Parathyroid adenoma (tissue), 2 donors: ENCODE measurements at regions not wholly inside any gene's neighbourhood (a gene's known extent, or its start where the extent isn't known, plus 50 kb on each side); places are given as distances from the start of the nearest gene placed in this dataset.

Experiments used
- H2AFZ ChIP-seq: fragments of 300-600 bp; sonication (generic); one replicate; pipeline ENCODE4 v1.7.0; 2017; ENCODE audit warnings: antibody characterized with exemption, mild to moderate bottlenecking
- H3K27ac ChIP-seq: fragments of 300-600 bp; sonication (generic); one replicate; pipeline ENCODE4 v1.7.0; 2017
- H3K27me3 ChIP-seq: fragments of 300-600 bp; sonication (generic); one replicate; pipeline ENCODE4 v1.7.0; 2017; ENCODE audit warnings: low read length; ENCODE audit not compliant: control insufficient read depth, insufficient read depth
- H3K36me3 ChIP-seq: fragments of 300-600 bp; sonication (generic); one replicate; pipeline ENCODE4 v1.7.0; 2017; ENCODE audit warnings: low read length; ENCODE audit not compliant: control insufficient read depth, insufficient read depth
- H3K4me1 ChIP-seq: fragments of 300-600 bp; sonication (generic); one replicate; pipeline ENCODE4 v1.7.0; 2017; ENCODE audit warnings: control low read depth
- H3K4me2 ChIP-seq: fragments of 300-600 bp; sonication (generic); one replicate; pipeline ENCODE4 v1.7.0; 2017; ENCODE audit warnings: low read length
- H3K4me3 ChIP-seq: fragments of 300-600 bp; sonication (generic); one replicate; pipeline ENCODE4 v1.7.0; 2017; ENCODE audit warnings: low read depth, low read length
- H3K79me2 ChIP-seq: fragments of 300-600 bp; sonication (generic); one replicate; pipeline ENCODE4 v1.7.0; 2017; ENCODE audit warnings: control low read depth
- H3K9ac ChIP-seq: fragments of 300-600 bp; sonication (generic); one replicate; pipeline ENCODE4 v1.7.0; 2017; ENCODE audit warnings: mild to moderate bottlenecking
- H3K9me3 ChIP-seq: fragments of 300-600 bp; sonication (generic); one replicate; pipeline ENCODE4 v1.7.0; 2017; ENCODE audit warnings: low read length; ENCODE audit not compliant: control insufficient read depth
- TF ChIP-seq, protein P1 (sequence below): fragments of 300-600 bp; sonication (generic); IDR thresholded peaks from one replicate; pipeline ENCODE4 v1.7.0; 2017; ENCODE audit warnings: antibody characterized with exemption, mild to moderate bottlenecking
- donor health status: primary hyperparathyroidism.

DNA sequence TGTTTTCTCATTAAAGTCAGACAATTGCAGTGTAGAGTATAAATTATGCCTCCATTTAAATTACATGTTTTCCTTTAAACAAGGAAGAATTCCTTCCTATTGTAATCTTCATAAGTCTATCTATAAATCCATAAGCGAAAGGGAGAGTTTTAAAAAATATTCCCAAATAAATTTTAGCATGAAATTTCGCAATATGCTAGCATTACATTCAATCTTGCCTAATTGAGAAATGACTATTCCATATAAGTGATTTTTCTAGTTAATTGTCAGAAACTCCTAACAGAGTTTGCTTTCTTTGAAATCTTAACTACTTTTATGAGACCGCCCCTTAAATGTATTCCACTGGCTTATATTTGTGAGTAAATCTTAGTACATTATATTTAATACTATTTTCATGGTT lies 133.1 kb upstream of the CRIM1 start:
- TF ChIP-seq, protein P1, sequence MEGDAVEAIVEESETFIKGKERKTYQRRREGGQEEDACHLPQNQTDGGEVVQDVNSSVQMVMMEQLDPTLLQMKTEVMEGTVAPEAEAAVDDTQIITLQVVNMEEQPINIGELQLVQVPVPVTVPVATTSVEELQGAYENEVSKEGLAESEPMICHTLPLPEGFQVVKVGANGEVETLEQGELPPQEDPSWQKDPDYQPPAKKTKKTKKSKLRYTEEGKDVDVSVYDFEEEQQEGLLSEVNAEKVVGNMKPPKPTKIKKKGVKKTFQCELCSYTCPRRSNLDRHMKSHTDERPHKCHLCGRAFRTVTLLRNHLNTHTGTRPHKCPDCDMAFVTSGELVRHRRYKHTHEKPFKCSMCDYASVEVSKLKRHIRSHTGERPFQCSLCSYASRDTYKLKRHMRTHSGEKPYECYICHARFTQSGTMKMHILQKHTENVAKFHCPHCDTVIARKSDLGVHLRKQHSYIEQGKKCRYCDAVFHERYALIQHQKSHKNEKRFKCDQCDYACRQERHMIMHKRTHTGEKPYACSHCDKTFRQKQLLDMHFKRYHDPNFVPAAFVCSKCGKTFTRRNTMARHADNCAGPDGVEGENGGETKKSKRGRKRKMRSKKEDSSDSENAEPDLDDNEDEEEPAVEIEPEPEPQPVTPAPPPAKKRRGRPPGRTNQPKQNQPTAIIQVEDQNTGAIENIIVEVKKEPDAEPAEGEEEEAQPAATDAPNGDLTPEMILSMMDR: no peak
- H3K4me2 ChIP-seq: no peak overlapping the region
- no peak overlapping the region for H3K27ac ChIP-seq
- no peaks in the 10 kb centered on the region for H3K79me2 ChIP-seq
- no peak overlapping the region for H2AFZ ChIP-seq
- no peaks in the 10 kb centered on the region for H3K36me3 ChIP-seq
- H3K4me1 ChIP-seq: no peaks in the 10 kb centered on the region
- H3K4me3 ChIP-seq: no peak overlapping the region
- H3K27me3 ChIP-seq: no peaks in the 10 kb centered on the region
- no peaks in the 10 kb centered on the region for H3K9me3 ChIP-seq
- H3K9ac ChIP-seq: no peak overlapping the region

DNA sequence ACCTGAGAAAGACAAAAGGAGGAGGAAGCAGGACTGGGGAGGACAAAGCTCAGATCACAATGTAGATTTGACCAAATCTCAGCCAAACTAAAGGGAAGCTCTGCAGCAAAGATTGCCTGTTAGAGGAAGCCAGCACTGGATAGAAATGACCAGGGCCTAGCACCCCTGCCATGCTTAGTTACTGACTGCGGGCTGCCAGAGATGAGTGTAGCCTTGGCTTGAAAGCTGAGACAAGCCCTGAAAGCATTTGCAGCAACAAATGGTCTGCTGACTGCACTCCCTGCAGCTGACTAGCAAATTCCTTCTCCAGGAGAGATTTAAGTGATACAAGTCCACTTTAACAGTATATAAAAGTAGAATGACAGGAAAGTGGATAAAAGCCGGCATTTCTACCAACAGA lies 140.9 kb upstream of the CRIM1 start:
- Histone ChIP-seq H3K79me2 (no peaks in the 10 kb centered on the region), H3K4me1 (no peaks in the 10 kb centered on the region), H2AFZ (no peak overlapping the region), H3K36me3 (no peaks in the 10 kb centered on the region), H3K4me3 (no peak overlapping the region), H3K27ac (no peak overlapping the region), H3K27me3 (no peaks in the 10 kb centered on the region), H3K9me3 (no peaks in the 10 kb centered on the region), H3K4me2 (no peak overlapping the region), H3K9ac (no peak overlapping the region)
- TF ChIP-seq, protein P1: no peak

DNA sequence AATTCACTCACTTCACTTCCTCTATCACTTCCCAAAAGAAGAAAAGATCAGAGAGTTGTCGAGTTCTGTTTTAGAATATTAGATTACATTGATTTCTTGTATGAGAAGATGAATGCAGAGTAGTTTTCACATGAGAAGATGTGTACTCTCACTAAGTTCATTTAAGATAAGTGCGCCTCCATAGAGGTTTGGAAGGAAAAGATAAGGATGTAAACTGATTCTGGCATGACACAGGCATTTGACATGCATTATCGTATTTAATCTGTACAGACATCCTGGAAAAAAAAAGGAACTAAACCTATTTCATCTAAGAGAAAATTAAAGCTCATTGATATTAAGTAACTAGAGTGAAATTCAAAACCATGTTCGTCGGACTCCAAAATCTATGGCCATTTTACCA lies 152.2 kb upstream of the CRIM1 start:
- Histone ChIP-seq H3K36me3 (no peaks in the 10 kb centered on the region), H3K79me2 (no peaks in the 10 kb centered on the region), H3K4me1 (no peaks in the 10 kb centered on the region), H3K27me3 (no peaks in the 10 kb centered on the region), H3K27ac (no peak overlapping the region), H3K9me3 (no peaks in the 10 kb centered on the region), H3K4me2 (no peak overlapping the region), H3K9ac (no peak overlapping the region), H3K4me3 (no peak overlapping the region), H2AFZ (no peak overlapping the region)
- TF ChIP-seq, protein P1: no peak

DNA sequence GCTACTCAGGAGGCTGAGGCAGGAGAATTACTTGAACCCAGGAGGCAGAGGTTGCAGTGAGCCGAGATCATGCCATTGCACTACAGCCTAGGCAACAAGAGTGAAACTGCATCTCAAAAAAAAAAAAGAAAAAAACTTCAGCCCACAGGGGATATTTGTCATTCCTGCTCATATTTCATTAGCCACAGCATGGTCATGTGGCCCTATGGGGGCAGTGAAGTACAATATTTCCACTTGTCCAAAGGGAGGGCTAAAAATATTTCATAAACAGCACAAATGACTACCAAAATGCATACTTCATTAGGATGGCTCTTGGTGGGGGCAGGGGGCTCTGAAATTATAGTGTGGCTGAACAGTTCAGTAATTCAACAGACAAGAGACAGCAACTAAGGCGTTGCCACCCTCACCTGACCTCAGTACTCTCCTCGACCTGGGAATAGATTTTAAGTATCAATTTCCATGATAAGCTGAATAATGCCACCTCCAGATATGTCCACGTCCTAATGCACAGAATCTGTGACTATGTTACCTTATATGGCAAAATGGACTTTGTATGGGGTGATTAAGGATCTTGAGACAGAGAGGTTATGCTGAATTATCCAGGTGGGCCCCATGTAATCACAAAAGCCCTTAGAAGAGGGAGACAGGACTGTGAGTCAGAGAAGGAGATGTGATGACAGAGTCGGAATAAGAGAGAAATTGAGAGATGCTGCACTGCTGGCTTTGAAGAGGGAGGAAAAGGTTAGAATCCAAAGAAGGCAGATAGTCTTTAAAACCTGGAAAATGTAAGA lies 158.2 kb upstream of the CRIM1 start:
- Histone ChIP-seq H3K4me2 (no peak overlapping the region), H3K36me3 (no peaks in the 10 kb centered on the region), H3K27ac (no peak overlapping the region), H3K9me3 (no peaks in the 10 kb centered on the region), H3K79me2 (no peaks in the 10 kb centered on the region), H3K4me3 (no peak overlapping the region), H2AFZ (no peak overlapping the region), H3K9ac (no peak overlapping the region), H3K27me3 (no peaks in the 10 kb centered on the region), H3K4me1 (no peaks in the 10 kb centered on the region)
- TF ChIP-seq, protein P1: no peak

DNA sequence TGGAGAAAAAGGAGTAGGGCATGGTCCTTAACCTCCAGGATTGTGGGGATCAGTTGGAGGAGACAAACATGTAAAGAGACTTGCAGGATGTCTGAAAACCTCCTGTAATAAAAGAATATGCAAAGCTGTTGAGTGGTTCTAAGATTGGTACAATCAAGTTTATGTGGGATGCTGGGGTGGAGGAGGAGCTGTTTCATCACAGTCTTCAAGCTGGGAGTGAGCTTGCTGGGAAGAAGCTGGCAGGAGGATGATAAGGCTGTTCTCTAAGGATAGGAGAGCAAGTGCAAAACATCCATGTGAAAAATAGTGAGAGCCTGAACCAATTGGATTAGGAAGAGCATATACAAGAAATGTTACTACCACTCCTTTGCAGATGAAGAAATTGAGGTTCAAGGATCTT lies 161.9 kb upstream of the CRIM1 start:
- H3K79me2 ChIP-seq: no peaks in the 10 kb centered on the region
- no peak overlapping the region for H3K4me2 ChIP-seq
- no peak overlapping the region for H3K4me3 ChIP-seq
- no peak overlapping the region for H2AFZ ChIP-seq
- no peak overlapping the region for H3K9ac ChIP-seq
- TF ChIP-seq, protein P1: no peak
- no peaks in the 10 kb centered on the region for H3K4me1 ChIP-seq
- H3K9me3 ChIP-seq: no peaks in the 10 kb centered on the region
- no peaks in the 10 kb centered on the region for H3K36me3 ChIP-seq
- no peaks in the 10 kb centered on the region for H3K27me3 ChIP-seq
- H3K27ac ChIP-seq: no peak overlapping the region
